GM21576 (cell line): ENCODE measurements at regions not wholly inside any gene's neighbourhood (a gene's known extent, or its start where the extent isn't known, plus 50 kb on each side); places are given as distances from the start of the nearest gene placed in this dataset.
"Not testable (repeated sequence)": the region's sequence is repeated elsewhere in the genome, so short reads cannot be mapped to it uniquely, and the experiment has no call there.

Source experiments
- ATAC-seq: cut with Tn5 transposase; IDR thresholded peaks from one replicate; pipeline ENCODE4 v1.9.1; 2021; ENCODE audit warnings: mild to moderate bottlenecking, moderate library complexity; ENCODE audit not compliant: unreplicated experiment

DNA sequence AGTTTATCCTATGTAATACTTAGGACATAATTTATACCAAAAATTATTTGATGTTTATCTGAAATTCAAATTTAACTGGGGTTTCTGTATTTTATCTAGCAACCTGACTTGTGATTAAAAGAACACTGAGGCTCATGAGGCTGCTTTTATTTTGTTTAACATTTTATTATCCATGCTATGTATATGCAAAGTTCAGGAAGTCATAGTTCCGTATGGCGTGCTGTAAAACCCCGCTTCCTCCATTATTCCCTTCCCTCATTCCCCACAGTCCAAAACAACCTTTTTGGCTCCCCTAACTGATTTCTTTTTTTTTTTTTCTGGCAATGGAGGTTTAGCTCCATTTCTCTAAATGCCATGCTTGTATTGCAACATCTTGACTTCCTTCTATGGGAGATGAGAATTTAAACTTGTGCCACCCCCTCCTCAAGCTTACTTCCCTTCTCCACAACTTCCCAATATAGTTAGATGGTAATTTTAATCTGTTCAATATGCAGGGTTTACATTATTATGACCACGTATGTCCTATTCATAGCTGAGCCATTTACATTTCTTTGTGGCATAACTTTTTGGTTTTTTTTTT, 138.0 kb upstream of the DNAH14 start:
- no peak for ATAC-seq

- ATAC-seq, result no peak
Observed at GRCh38 chr1:224795591-224795990, 133.9 kb upstream of the DNAH14 start.

DNA sequence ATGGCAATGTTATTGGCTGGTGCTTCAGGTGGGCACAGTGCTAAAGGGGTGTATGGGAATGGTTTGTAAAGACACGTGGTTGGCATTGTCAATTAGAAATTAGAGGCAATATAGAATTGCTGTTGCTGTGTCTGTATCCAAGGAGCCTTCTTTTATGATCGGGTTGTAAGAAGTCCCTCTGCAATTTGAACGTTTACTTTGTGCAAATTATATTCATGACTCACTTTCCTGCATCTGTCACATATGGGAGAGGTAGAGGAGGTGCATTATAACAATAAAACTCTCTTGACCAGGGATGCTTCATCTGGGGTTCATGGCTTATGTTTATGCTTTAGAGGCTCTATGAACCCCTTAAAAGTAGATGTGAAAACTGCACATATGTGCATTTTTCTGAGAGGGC, 130.4 kb upstream of the DNAH14 start:
- ATAC-seq, result no peak

DNA sequence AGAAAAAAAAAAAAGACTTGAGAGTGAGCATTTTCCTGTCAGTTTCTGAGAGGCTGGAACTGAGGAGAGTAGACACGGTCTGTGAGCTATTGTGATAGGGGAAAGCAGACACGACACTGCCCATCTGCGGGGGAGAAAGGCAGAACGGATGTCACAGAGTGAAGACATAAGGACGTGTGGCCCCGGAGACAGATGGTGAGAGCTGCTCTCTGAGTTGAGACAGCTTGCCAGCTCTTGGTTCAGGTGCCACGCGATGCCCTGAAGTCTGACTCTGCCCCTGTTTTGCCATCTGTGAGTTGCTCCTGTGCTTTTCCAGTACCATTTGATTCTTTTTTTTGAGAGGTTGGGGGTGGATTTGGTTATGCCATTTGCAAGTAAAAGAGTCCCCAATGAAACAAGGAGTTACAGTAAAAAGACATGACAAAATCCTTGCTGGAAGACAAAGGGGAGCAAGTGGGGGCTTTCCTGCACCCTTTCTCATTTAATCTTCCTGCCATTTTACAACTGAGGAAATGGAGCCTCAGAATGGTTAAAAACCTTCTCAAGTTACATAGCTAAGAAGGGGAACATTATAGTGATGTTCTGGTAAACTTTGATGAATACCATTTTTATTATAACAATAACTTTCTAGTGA, 128.9 kb upstream of the DNAH14 start:
- no peak for ATAC-seq

DNA sequence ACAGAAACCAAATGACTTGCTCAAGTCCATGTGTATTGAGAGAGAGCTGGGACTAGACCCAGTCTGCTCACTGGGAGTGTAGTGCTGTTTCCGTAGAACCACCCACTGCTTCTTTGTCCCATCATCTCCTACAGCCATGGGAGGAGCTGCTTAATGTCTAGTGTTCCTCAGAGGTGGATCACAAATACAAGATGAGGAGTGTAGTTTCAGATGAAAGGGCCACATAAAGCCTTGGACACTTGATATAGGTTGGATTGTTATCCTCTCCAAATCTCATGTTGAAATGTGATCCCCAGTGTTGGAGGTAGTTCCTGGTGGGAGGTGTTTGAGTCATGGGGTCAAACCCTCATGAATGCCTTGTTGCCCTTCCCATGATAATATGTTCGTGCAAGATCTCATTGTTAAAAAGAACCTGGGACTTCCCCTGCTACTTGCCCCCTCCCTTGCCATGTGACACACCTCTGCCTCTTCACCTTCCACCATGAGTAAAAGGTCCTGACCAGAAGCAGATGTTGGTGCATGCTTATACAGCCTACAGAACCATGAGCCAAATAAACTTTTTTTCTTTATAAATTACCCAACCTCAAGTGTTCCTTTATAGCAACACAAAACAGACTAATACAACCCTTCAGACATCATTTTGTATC, 127.5 kb upstream of the DNAH14 start:
- no peak for ATAC-seq

DNA sequence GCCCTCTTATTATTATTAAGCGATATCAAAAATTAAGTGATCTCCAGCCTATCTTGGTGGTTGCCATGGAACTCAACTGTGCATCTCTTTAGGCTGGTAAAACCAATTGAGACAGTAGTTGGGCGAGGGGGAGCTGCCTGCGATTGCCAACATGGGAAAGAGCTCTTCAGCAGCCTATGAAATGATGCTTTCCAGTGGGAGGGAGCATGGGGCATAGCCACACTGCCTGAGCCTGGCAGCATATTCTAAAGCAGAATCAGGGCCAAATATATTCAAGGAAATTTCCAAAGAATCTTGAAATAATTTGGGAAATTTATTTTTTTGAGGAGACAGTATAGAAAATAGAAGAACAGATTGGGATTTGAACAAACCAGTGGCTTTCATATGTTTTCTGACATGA, 126.9 kb upstream of the DNAH14 start:
- no peak for ATAC-seq

DNA sequence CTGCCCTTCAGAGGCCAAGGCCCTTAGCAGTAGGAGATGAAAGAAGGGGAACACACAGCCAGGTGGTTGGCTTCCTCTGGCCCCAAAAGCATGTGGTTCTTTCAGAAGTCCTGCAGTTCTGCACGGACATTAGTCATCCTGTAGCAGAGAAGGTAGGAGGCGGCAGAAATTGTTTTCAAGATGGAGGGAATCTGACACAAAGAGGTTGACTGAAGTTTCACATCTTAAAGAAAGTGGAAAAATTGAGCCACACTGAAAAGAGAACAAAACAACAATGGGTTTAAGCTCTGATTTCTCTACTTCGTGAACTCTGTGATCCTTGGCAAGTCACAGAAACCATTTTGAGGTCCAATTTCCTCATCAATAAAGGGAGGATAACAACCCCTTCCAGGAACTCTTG, 125.3 kb upstream of the DNAH14 start:
- no peak for ATAC-seq

GRCh38 chr1:224805889-224806288, 123.6 kb upstream of the DNAH14 start:
- ATAC-seq, result no peak

GRCh38 chr1:224809137-224809536, 120.3 kb upstream of the DNAH14 start:
- no peak for ATAC-seq

GRCh38 chr1:224809613-224810012, 119.9 kb upstream of the DNAH14 start:
- no peak for ATAC-seq

GRCh38 chr1:224811564-224811963, 117.9 kb upstream of the DNAH14 start:
- ATAC-seq, result no peak

- no peak for ATAC-seq
Observed at GRCh38 chr1:224815647-224816046, 113.8 kb upstream of the DNAH14 start.

- no peak for ATAC-seq
Observed at GRCh38 chr1:224816062-224816461, 113.4 kb upstream of the DNAH14 start.

- no peak for ATAC-seq
Observed at GRCh38 chr1:224817382-224817781, 112.1 kb upstream of the DNAH14 start.

DNA sequence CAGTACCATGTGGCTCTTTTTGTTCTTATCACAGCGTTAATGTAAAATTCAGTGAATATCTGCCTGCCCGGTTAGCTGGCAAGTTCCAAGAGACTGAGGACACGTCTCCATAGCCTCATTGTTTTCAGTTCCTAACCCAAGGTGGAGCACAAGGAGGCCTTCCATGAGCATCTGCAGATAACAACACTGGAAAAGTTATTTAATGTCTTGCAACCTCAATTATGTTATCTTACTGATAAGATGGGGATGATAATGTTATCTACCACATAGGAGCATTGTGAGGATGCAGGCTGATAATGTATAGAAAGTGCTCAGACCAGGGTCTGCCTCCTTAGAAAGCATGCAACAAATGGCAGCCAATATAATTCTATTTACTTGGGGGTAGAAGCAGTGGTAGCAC, 109.6 kb upstream of the DNAH14 start:
- no peak for ATAC-seq

GRCh38 chr1:224820341-224820740, 109.1 kb upstream of the DNAH14 start:
- no peak for ATAC-seq

- ATAC-seq, result not testable (repeated sequence)
Observed at GRCh38 chr1:224821751-224822150, 107.7 kb upstream of the DNAH14 start.

- ATAC-seq, result no peak
Observed at GRCh38 chr1:224825525-224826000, 103.9 kb upstream of the DNAH14 start.

DNA sequence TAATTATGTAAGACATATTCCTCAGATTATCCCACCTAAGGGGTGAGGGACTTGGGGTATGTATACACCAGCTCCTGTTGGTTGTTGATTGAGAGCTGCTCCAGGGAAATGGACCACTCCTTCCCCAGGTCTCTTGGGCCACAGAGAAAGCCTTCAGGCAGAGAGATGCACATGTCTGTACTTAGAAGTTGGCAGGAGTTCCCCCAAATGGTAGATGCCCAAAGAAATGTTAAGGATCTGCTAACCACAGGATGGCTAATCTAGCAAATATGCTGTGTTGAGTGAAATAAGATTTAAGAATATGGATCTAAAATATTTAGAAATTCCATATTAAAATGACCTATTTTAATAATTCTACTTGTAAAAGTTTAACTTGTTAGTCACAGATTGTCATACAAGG, 100.8 kb upstream of the DNAH14 start:
- no peak for ATAC-seq

GRCh38 chr1:224831501-224831900, 98.0 kb upstream of the DNAH14 start:
- no peak for ATAC-seq

- ATAC-seq, result not testable (repeated sequence)
Observed at GRCh38 chr1:224839648-224840300, 89.7 kb upstream of the DNAH14 start.

DNA sequence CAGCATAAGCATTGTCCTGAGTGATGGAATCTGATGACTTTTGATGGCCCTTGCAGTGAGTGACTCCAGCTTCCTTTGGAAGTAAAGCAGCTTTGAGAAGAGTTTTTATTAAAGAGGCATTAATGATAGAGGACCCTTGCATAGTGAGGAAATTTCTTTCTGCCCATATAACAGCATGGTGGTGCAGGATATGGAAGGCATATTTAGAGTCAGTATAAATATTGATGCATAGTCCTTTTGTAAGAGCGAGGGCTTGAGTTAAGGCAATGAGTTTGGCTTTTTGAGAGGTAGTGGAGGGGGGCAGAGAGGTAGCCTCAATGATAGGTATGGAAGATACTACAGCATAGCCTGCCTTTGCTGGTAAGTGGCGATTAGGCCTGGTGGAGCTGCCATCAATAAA, 87.7 kb upstream of the DNAH14 start:
- ATAC-seq, result not testable (repeated sequence)
